ENCODE measurements at regions not wholly inside any gene's neighbourhood (a gene's known extent, or its start where the extent isn't known, plus 50 kb on each side); places are given as distances from the start of the nearest gene placed in this dataset.

DNA sequence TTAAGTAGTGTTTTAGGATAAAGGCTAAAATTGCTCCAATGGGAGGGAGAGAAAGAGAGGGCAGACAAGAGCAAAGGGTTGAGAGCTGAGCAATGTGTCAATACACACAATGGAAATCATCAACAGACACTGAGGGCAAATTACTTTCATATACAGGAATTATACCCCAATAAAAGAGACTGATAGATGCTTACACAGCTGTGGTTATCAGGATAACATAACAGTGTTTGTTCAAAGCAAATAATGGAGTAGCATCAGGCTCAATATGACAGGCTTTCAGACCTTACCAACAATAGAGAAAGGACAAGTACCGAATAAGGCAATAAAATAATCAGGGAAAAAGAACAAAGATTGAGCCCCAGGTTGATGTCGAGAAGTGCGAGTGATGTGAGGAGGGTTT lies 53.4 kb upstream of the DIO2 start:
- TF ChIP-seq, protein P1, sequence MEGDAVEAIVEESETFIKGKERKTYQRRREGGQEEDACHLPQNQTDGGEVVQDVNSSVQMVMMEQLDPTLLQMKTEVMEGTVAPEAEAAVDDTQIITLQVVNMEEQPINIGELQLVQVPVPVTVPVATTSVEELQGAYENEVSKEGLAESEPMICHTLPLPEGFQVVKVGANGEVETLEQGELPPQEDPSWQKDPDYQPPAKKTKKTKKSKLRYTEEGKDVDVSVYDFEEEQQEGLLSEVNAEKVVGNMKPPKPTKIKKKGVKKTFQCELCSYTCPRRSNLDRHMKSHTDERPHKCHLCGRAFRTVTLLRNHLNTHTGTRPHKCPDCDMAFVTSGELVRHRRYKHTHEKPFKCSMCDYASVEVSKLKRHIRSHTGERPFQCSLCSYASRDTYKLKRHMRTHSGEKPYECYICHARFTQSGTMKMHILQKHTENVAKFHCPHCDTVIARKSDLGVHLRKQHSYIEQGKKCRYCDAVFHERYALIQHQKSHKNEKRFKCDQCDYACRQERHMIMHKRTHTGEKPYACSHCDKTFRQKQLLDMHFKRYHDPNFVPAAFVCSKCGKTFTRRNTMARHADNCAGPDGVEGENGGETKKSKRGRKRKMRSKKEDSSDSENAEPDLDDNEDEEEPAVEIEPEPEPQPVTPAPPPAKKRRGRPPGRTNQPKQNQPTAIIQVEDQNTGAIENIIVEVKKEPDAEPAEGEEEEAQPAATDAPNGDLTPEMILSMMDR (IDR thresholded peaks at IDR 0.05) = no peak
- TF ChIP-seq POLR2A (IDR thresholded peaks at IDR 0.05) = no peak
